Neural cell (in vitro differentiated cells): ENCODE measurements at regions not wholly inside any gene's neighbourhood (a gene's known extent, or its start where the extent isn't known, plus 50 kb on each side); places are given as distances from the start of the nearest gene placed in this dataset.

Source experiments
- EP300 ChIP-seq: fragments of 450-650 bp; conservative IDR thresholded peaks from 2 replicates; pipeline ENCODE4 v1.6.1; 2014; ENCODE audit warnings: antibody characterized with exemption, mild to moderate bottlenecking, moderate library complexity; ENCODE audit not compliant: poor library complexity, severe bottlenecking
- EZH2 ChIP-seq: fragments of 200-600, 300-800 bp; shearing (Covaris generic), sonication (generic); IDR thresholded peaks from 2 replicates; pipeline ENCODE4 v1.6.1; 2014; ENCODE audit warnings: antibody characterized with exemption, low read length, borderline replicate concordance, mild to moderate bottlenecking; ENCODE audit not compliant: insufficient read depth, poor library complexity, severe bottlenecking
- POLR2AphosphoS5 ChIP-seq: IDR thresholded peaks from 2 replicates; pipeline ENCODE4 v1.6.1; 2012
- SMC3 ChIP-seq: fragments of 450-650 bp; conservative IDR thresholded peaks from 2 replicates; pipeline ENCODE4 v1.6.1; 2014; ENCODE audit warnings: antibody characterized with exemption, mild to moderate bottlenecking, moderate library complexity; ENCODE audit not compliant: poor library complexity
- TF ChIP-seq, protein P1 (sequence below): fragments of 450-650 bp; IDR thresholded peaks from 2 replicates; pipeline ENCODE4 v1.5.1; 2014; ENCODE audit warnings: antibody characterized with exemption, mild to moderate bottlenecking, moderate library complexity; ENCODE audit not compliant: poor library complexity, severe bottlenecking
- TF ChIP-seq, protein P2 (sequence below): IDR thresholded peaks from 2 replicates; pipeline ENCODE4 v1.6.1; 2012; ENCODE audit warnings: borderline replicate concordance

DNA sequence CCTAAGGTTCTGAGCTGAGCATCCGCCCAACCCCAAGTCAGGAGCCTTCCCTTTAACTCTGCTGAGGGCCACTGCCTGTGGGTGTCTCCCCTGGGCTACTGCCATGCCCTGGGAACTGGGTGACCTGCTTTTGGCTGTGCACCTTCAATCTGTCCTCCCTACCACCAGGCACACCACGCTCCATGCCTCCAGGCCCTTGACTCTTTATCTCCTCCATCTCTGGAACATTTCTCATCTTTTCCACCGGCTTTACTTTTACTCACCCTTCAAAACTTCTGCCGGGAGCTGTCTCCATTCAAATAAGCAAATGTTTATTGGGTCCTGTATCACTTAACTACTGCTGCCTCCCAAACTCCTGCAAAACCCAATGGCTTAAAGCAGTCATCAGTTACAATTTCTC is 83.3 kb upstream of the NHSL1 start:
- TF ChIP-seq, protein P1, sequence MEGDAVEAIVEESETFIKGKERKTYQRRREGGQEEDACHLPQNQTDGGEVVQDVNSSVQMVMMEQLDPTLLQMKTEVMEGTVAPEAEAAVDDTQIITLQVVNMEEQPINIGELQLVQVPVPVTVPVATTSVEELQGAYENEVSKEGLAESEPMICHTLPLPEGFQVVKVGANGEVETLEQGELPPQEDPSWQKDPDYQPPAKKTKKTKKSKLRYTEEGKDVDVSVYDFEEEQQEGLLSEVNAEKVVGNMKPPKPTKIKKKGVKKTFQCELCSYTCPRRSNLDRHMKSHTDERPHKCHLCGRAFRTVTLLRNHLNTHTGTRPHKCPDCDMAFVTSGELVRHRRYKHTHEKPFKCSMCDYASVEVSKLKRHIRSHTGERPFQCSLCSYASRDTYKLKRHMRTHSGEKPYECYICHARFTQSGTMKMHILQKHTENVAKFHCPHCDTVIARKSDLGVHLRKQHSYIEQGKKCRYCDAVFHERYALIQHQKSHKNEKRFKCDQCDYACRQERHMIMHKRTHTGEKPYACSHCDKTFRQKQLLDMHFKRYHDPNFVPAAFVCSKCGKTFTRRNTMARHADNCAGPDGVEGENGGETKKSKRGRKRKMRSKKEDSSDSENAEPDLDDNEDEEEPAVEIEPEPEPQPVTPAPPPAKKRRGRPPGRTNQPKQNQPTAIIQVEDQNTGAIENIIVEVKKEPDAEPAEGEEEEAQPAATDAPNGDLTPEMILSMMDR, result no peak
- no peak for TF ChIP-seq EZH2
- no peak for TF ChIP-seq EP300
- no peak for TF ChIP-seq POLR2AphosphoS5
- TF ChIP-seq, protein P2, sequence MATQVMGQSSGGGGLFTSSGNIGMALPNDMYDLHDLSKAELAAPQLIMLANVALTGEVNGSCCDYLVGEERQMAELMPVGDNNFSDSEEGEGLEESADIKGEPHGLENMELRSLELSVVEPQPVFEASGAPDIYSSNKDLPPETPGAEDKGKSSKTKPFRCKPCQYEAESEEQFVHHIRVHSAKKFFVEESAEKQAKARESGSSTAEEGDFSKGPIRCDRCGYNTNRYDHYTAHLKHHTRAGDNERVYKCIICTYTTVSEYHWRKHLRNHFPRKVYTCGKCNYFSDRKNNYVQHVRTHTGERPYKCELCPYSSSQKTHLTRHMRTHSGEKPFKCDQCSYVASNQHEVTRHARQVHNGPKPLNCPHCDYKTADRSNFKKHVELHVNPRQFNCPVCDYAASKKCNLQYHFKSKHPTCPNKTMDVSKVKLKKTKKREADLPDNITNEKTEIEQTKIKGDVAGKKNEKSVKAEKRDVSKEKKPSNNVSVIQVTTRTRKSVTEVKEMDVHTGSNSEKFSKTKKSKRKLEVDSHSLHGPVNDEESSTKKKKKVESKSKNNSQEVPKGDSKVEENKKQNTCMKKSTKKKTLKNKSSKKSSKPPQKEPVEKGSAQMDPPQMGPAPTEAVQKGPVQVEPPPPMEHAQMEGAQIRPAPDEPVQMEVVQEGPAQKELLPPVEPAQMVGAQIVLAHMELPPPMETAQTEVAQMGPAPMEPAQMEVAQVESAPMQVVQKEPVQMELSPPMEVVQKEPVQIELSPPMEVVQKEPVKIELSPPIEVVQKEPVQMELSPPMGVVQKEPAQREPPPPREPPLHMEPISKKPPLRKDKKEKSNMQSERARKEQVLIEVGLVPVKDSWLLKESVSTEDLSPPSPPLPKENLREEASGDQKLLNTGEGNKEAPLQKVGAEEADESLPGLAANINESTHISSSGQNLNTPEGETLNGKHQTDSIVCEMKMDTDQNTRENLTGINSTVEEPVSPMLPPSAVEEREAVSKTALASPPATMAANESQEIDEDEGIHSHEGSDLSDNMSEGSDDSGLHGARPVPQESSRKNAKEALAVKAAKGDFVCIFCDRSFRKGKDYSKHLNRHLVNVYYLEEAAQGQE, result no peak
- TF ChIP-seq SMC3, result no peak
